ENCODE measurements at regions not wholly inside any gene's neighbourhood (a gene's known extent, or its start where the extent isn't known, plus 50 kb on each side); places are given as distances from the start of the nearest gene placed in this dataset.

DNA sequence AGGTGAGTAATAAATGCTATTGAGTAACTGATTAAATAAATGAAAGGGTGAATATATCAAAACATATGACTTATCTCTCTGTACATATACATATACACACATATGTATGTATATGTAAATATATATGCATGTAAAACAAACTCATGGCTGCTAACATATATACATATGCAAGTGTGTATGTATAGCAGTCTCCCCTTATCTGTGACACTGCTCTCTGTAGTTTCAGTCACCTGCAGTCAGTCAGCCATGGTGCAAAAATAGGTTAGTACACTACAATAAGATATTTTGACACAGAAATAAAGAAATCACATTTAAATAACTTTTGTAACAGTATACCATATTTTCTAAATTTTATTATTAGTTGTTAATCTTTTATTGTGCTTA is 467.4 kb downstream of the EPHA5 start:
- Histone ChIP-seq H3K27me3 (ENCODE audit: control insufficient read depth, insufficient read depth, low read length) (no peaks in the 10 kb centered on the region), H3K9ac (ENCODE audit: low read length) (no peak overlapping the region), H3K4me3 (ENCODE audit: low read depth, low read length) (no peak overlapping the region), H3K36me3 (ENCODE audit: control insufficient read depth, insufficient read depth, low read length) (no peaks in the 10 kb centered on the region), H3K9me3 (ENCODE audit: control insufficient read depth, insufficient read depth, low read depth, low read length) (no peaks in the 10 kb centered on the region), H3K4me1 (ENCODE audit: control insufficient read depth, insufficient read depth, low read length) (no peaks in the 10 kb centered on the region), H3K27ac (ENCODE audit: low read depth, low read length) (no peak overlapping the region)

DNA sequence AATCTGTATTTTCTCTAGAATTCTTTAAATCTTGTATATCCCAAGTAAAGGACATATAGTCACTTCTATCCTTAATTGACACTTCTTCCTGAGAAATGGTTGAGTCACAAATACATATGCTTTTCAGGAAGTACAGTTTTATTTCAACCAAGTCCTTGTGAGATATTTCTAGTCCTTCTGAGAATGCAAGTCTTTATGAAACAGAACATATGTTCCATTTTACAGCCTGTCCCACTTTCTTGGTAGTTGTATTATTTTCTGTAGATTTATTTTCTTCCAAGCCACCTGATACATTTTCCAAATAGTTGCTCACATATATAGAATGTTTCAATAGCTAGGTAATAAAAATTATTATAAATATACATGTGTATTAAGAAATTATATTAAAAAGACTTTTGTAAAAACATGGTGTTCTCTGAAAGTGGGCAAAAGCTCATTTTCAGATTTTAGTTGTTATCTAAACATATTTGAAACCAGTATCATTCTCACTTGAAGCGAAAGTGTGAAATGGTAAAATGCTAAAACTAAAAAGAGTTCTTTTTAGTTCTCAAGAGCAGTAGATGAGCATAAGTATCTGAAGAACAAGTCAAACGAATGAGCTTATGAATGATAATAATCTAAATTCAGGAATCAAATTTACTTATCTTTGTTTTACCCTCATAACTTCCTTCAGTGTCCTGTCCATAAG is 468.0 kb downstream of the EPHA5 start:
- Histone ChIP-seq H3K9ac (ENCODE audit: low read length) (no peak overlapping the region), H3K27ac (ENCODE audit: low read depth, low read length) (no peak overlapping the region), H3K9me3 (ENCODE audit: control insufficient read depth, insufficient read depth, low read depth, low read length) (no peaks in the 10 kb centered on the region), H3K27me3 (ENCODE audit: control insufficient read depth, insufficient read depth, low read length) (no peaks in the 10 kb centered on the region), H3K36me3 (ENCODE audit: control insufficient read depth, insufficient read depth, low read length) (no peaks in the 10 kb centered on the region), H3K4me3 (ENCODE audit: low read depth, low read length) (no peak overlapping the region), H3K4me1 (ENCODE audit: control insufficient read depth, insufficient read depth, low read length) (no peaks in the 10 kb centered on the region)

GRCh38 chr4:65195666-65196065 is 474.6 kb downstream of the EPHA5 start:
- Histone ChIP-seq H3K4me3 (ENCODE audit: low read depth, low read length) (no peak overlapping the region), H3K36me3 (ENCODE audit: control insufficient read depth, insufficient read depth, low read length) (no peaks in the 10 kb centered on the region), H3K27ac (ENCODE audit: low read depth, low read length) (no peak overlapping the region), H3K4me1 (ENCODE audit: control insufficient read depth, insufficient read depth, low read length) (no peaks in the 10 kb centered on the region), H3K9me3 (ENCODE audit: control insufficient read depth, insufficient read depth, low read depth, low read length) (no peaks in the 10 kb centered on the region), H3K9ac (ENCODE audit: low read length) (no peak overlapping the region), H3K27me3 (ENCODE audit: control insufficient read depth, insufficient read depth, low read length) (no peaks in the 10 kb centered on the region)

DNA sequence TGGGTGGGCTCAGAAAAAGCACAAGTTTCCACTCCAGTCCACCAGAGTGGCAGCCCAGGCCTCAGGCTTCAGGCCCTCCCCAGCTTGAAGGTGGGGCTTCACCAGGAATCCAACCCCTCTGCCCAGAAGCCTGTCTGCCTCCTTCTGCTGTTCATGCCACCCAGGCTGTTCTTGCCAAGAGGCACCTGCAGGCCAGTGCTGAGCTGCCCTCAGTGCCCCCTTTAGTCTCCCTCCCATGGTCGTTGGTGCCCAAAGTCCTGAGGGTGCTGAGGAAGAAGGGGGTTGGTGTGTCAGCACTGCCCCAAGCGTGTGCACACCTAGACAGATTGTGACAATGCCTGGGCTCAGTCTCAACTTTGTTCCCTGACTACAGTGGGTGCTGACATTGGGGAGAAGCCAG is 475.3 kb downstream of the EPHA5 start:
- H3K9me3 ChIP-seq (ENCODE audit: control insufficient read depth, insufficient read depth, low read depth, low read length), result no peaks in the 10 kb centered on the region
- no peak overlapping the region for H3K27ac ChIP-seq (ENCODE audit: low read depth, low read length)
- H3K4me3 ChIP-seq (ENCODE audit: low read depth, low read length), result no peak overlapping the region
- H3K36me3 ChIP-seq (ENCODE audit: control insufficient read depth, insufficient read depth, low read length), result no peaks in the 10 kb centered on the region
- H3K4me1 ChIP-seq (ENCODE audit: control insufficient read depth, insufficient read depth, low read length), result no peaks in the 10 kb centered on the region
- no peaks in the 10 kb centered on the region for H3K27me3 ChIP-seq (ENCODE audit: control insufficient read depth, insufficient read depth, low read length)
- no peak overlapping the region for H3K9ac ChIP-seq (ENCODE audit: low read length)

- Histone ChIP-seq H3K27me3 (ENCODE audit: control insufficient read depth, insufficient read depth, low read length) (no peaks in the 10 kb centered on the region), H3K4me3 (ENCODE audit: low read depth, low read length) (no peak overlapping the region), H3K27ac (ENCODE audit: low read depth, low read length) (no peak overlapping the region), H3K9ac (ENCODE audit: low read length) (no peak overlapping the region), H3K4me1 (ENCODE audit: control insufficient read depth, insufficient read depth, low read length) (no peaks in the 10 kb centered on the region), H3K9me3 (ENCODE audit: control insufficient read depth, insufficient read depth, low read depth, low read length) (no peaks in the 10 kb centered on the region), H3K36me3 (ENCODE audit: control insufficient read depth, insufficient read depth, low read length) (no peaks in the 10 kb centered on the region)
Measured at GRCh38 chr4:65193985-65194384, 476.3 kb downstream of the EPHA5 start.

- no peak overlapping the region for H3K9ac ChIP-seq (ENCODE audit: low read length)
- no peaks in the 10 kb centered on the region for H3K27me3 ChIP-seq (ENCODE audit: control insufficient read depth, insufficient read depth, low read length)
- no peak overlapping the region for H3K27ac ChIP-seq (ENCODE audit: low read depth, low read length)
Measured at GRCh38 chr4:65190780-65191179, 479.5 kb downstream of the EPHA5 start.

GRCh38 chr4:65175585-65175984 is 494.7 kb downstream of the EPHA5 start:
- Histone ChIP-seq H3K27me3 (ENCODE audit: control insufficient read depth, insufficient read depth, low read length) (no peaks in the 10 kb centered on the region), H3K27ac (ENCODE audit: low read depth, low read length) (no peak overlapping the region), H3K9me3 (ENCODE audit: control insufficient read depth, insufficient read depth, low read depth, low read length) (no peaks in the 10 kb centered on the region), H3K9ac (ENCODE audit: low read length) (no peak overlapping the region), H3K4me1 (ENCODE audit: control insufficient read depth, insufficient read depth, low read length) (no peaks in the 10 kb centered on the region), H3K36me3 (ENCODE audit: control insufficient read depth, insufficient read depth, low read length) (no peaks in the 10 kb centered on the region), H3K4me3 (ENCODE audit: low read depth, low read length) (no peak overlapping the region)

More at GRCh38 chr4:65190780-65191179, 479.5 kb downstream of the EPHA5 start:
- no peaks in the 10 kb centered on the region for H3K4me1 ChIP-seq (ENCODE audit: control insufficient read depth, insufficient read depth, low read length)
- no peaks in the 10 kb centered on the region for H3K36me3 ChIP-seq (ENCODE audit: control insufficient read depth, insufficient read depth, low read length)
- H3K9me3 ChIP-seq (ENCODE audit: control insufficient read depth, insufficient read depth, low read depth, low read length), result no peaks in the 10 kb centered on the region
- H3K4me3 ChIP-seq (ENCODE audit: low read depth, low read length), result no peak overlapping the region

GRCh38 chr4:65170768-65171514 is 499.3 kb downstream of the EPHA5 start:
- no peak overlapping the region for H3K9ac ChIP-seq (ENCODE audit: low read length)
- no peak overlapping the region for H3K4me3 ChIP-seq (ENCODE audit: low read depth, low read length)
- H3K36me3 ChIP-seq (ENCODE audit: control insufficient read depth, insufficient read depth, low read length), result no peaks in the 10 kb centered on the region
- H3K27me3 ChIP-seq (ENCODE audit: control insufficient read depth, insufficient read depth, low read length), result no peaks in the 10 kb centered on the region
- no peak overlapping the region for H3K27ac ChIP-seq (ENCODE audit: low read depth, low read length)
- no peaks in the 10 kb centered on the region for H3K4me1 ChIP-seq (ENCODE audit: control insufficient read depth, insufficient read depth, low read length)
- no peaks in the 10 kb centered on the region for H3K9me3 ChIP-seq (ENCODE audit: control insufficient read depth, insufficient read depth, low read depth, low read length)

GRCh38 chr4:65167719-65168118 is 502.6 kb downstream of the EPHA5 start:
- Histone ChIP-seq H3K9ac (ENCODE audit: low read length) (no peak overlapping the region), H3K4me1 (ENCODE audit: control insufficient read depth, insufficient read depth, low read length) (no peaks in the 10 kb centered on the region), H3K27me3 (ENCODE audit: control insufficient read depth, insufficient read depth, low read length) (no peaks in the 10 kb centered on the region), H3K27ac (ENCODE audit: low read depth, low read length) (no peak overlapping the region), H3K9me3 (ENCODE audit: control insufficient read depth, insufficient read depth, low read depth, low read length) (no peaks in the 10 kb centered on the region), H3K4me3 (ENCODE audit: low read depth, low read length) (no peak overlapping the region), H3K36me3 (ENCODE audit: control insufficient read depth, insufficient read depth, low read length) (no peaks in the 10 kb centered on the region)

- Histone ChIP-seq H3K27me3 (ENCODE audit: control insufficient read depth, insufficient read depth, low read length) (no peaks in the 10 kb centered on the region), H3K4me1 (ENCODE audit: control insufficient read depth, insufficient read depth, low read length) (no peaks in the 10 kb centered on the region), H3K27ac (ENCODE audit: low read depth, low read length) (no peak overlapping the region), H3K4me3 (ENCODE audit: low read depth, low read length) (no peak overlapping the region), H3K36me3 (ENCODE audit: control insufficient read depth, insufficient read depth, low read length) (no peaks in the 10 kb centered on the region), H3K9ac (ENCODE audit: low read length) (no peak overlapping the region), H3K9me3 (ENCODE audit: control insufficient read depth, insufficient read depth, low read depth, low read length) (peaks cover 6% of the 10 kb centered on the region; the same call in 1 of the 2 replicates)
Measured at GRCh38 chr4:65152205-65152604, 518.1 kb downstream of the EPHA5 start.

- H3K9ac ChIP-seq (ENCODE audit: low read length), result no peak overlapping the region
- H3K9me3 ChIP-seq (ENCODE audit: control insufficient read depth, insufficient read depth, low read depth, low read length), result peaks cover 24% of the 10 kb centered on the region
- H3K27me3 ChIP-seq (ENCODE audit: control insufficient read depth, insufficient read depth, low read length), result no peaks in the 10 kb centered on the region
- H3K27ac ChIP-seq (ENCODE audit: low read depth, low read length), result no peak overlapping the region
- no peak overlapping the region for H3K4me3 ChIP-seq (ENCODE audit: low read depth, low read length)
- no peaks in the 10 kb centered on the region for H3K4me1 ChIP-seq (ENCODE audit: control insufficient read depth, insufficient read depth, low read length)
- H3K36me3 ChIP-seq (ENCODE audit: control insufficient read depth, insufficient read depth, low read length), result no peaks in the 10 kb centered on the region
Measured at GRCh38 chr4:65139998-65140397, 530.3 kb downstream of the EPHA5 start.

Measured in HUES6 (cell line).